SK-N-SH treated with all-trans-retinoic acid at 6 μM for 48 hours (cell line): ENCODE measurements at regions not wholly inside any gene's neighbourhood (a gene's known extent, or its start where the extent isn't known, plus 50 kb on each side); places are given as distances from the start of the nearest gene placed in this dataset.
A peak's percentile ranks its signal among the peaks of the same experiment; 100 is the strongest.

Experiments used
- ATAC-seq: fragments of 200-7000 bp; cut with Tn5 transposase; 3 replicates; pipeline ENCODE4 v1.9.1; 2020; ENCODE audit warnings: mild to moderate bottlenecking, moderate library complexity
- ARNTL ChIP-seq: fragments of 450-650 bp; formaldehyde crosslinking; IDR thresholded peaks from 2 replicates; pipeline ENCODE4 v1.5.0; 2020; ENCODE audit warnings: low read depth, mild to moderate bottlenecking, moderate library complexity, borderline replicate concordance
- BACH2 ChIP-seq: fragments of 250-450 bp; sonication (Bioruptor Pico); IDR thresholded peaks from 2 replicates; pipeline ENCODE4 v1.9.0; 2021; ENCODE audit warnings: mild to moderate bottlenecking, borderline replicate concordance
- CREB5 ChIP-seq: fragments of 250-450 bp; sonication (Bioruptor Pico); IDR thresholded peaks from 2 replicates; pipeline ENCODE4 v1.5.1; 2020; ENCODE audit warnings: low read depth, mild to moderate bottlenecking, moderate library complexity
- CSDC2 ChIP-seq: fragments of 250-450 bp; sonication (Bioruptor Pico); IDR thresholded peaks from 2 replicates; pipeline ENCODE4 v1.5.0; 2020; ENCODE audit warnings: mild to moderate bottlenecking, moderate library complexity
- CSRNP3 ChIP-seq: fragments of 250-450 bp; sonication (Bioruptor Pico); IDR thresholded peaks from 2 replicates; pipeline ENCODE4 v1.5.1; 2021; ENCODE audit warnings: mild to moderate bottlenecking, moderate library complexity
- ESRRG ChIP-seq: fragments of 250-450 bp; sonication (Bioruptor Pico); IDR thresholded peaks from 2 replicates; pipeline ENCODE4 v1.6.1; 2021; ENCODE audit warnings: mild to moderate bottlenecking
- GLIS3 ChIP-seq: fragments of 250-450 bp; sonication (Bioruptor Pico); IDR thresholded peaks from 2 replicates; pipeline ENCODE4 v1.5.0; 2020; ENCODE audit warnings: mild to moderate bottlenecking, moderate library complexity
- ISL1 ChIP-seq: fragments of 250-450 bp; sonication (Bioruptor Pico); IDR thresholded peaks from 2 replicates; pipeline ENCODE4 v2.1.2; 2022; ENCODE audit warnings: mild to moderate bottlenecking, moderate library complexity
- OSR1 ChIP-seq: fragments of 250-450 bp; sonication (Bioruptor Pico); IDR thresholded peaks from 2 replicates; pipeline ENCODE4 v1.8.0; 2022; ENCODE audit warnings: moderate library complexity, mild to moderate bottlenecking, inconsistent platforms
- PATZ1 ChIP-seq: fragments of 250-450 bp; sonication (Bioruptor Pico); IDR thresholded peaks from 2 replicates; pipeline ENCODE4 v1.8.0; 2020; ENCODE audit warnings: mild to moderate bottlenecking, moderate library complexity, borderline replicate concordance
- PPARA ChIP-seq: fragments of 250-450 bp; sonication (Bioruptor Pico); IDR thresholded peaks from 2 replicates; pipeline ENCODE4 v1.5.0; 2020; ENCODE audit warnings: mild to moderate bottlenecking, borderline replicate concordance
- RARB ChIP-seq: fragments of 250-450 bp; sonication (Bioruptor Pico); IDR thresholded peaks from 2 replicates; pipeline ENCODE4 v1.8.0; 2021; ENCODE audit warnings: mild to moderate bottlenecking, moderate library complexity
- SNAI2 ChIP-seq: fragments of 250-450 bp; sonication (Bioruptor Pico); IDR thresholded peaks from 2 replicates; pipeline ENCODE4 v1.5.0; 2020; ENCODE audit warnings: mild to moderate bottlenecking, moderate library complexity
- TCF4 ChIP-seq: fragments of 250-450 bp; sonication (Bioruptor Pico); IDR thresholded peaks from 2 replicates; pipeline ENCODE4 v1.8.0; 2021; ENCODE audit warnings: mild to moderate bottlenecking, moderate library complexity, borderline replicate concordance
- TOX ChIP-seq: fragments of 250-450 bp; sonication (Bioruptor Pico); IDR thresholded peaks from 2 replicates; pipeline ENCODE4 v1.8.0; 2021; ENCODE audit warnings: mild to moderate bottlenecking, moderate library complexity, borderline replicate concordance
- ZC3H10 ChIP-seq: fragments of 250-450 bp; sonication (Bioruptor Pico); IDR thresholded peaks from 2 replicates; pipeline ENCODE4 v1.5.1; 2021; ENCODE audit warnings: mild to moderate bottlenecking, moderate library complexity
- ZFP3 ChIP-seq: fragments of 250-450 bp; sonication (Bioruptor Pico); IDR thresholded peaks from 2 replicates; pipeline ENCODE4 v1.5.0; 2020; ENCODE audit warnings: mild to moderate bottlenecking, moderate library complexity
- ZFP30 ChIP-seq: fragments of 450-650 bp; formaldehyde crosslinking; IDR thresholded peaks from 2 replicates; pipeline ENCODE4 v1.5.0; 2022; ENCODE audit warnings: mild to moderate bottlenecking, moderate library complexity
- ZNF565 ChIP-seq: fragments of 450-650 bp; formaldehyde crosslinking; conservative IDR thresholded peaks from 2 replicates; pipeline ENCODE4 v1.5.0; 2020; ENCODE audit warnings: low read depth, mild to moderate bottlenecking, moderate library complexity
- ZNF8 ChIP-seq: fragments of 450-650 bp; formaldehyde crosslinking; IDR thresholded peaks from 2 replicates; pipeline ENCODE4 v1.5.0; 2020; ENCODE audit warnings: mild to moderate bottlenecking, moderate library complexity
- TF ChIP-seq, protein P1 (sequence below): fragments of 250-450 bp; sonication (Bioruptor Pico); IDR thresholded peaks from 2 replicates; pipeline ENCODE4 v1.8.0; 2021; ENCODE audit warnings: low read depth, mild to moderate bottlenecking, moderate library complexity, borderline replicate concordance

DNA sequence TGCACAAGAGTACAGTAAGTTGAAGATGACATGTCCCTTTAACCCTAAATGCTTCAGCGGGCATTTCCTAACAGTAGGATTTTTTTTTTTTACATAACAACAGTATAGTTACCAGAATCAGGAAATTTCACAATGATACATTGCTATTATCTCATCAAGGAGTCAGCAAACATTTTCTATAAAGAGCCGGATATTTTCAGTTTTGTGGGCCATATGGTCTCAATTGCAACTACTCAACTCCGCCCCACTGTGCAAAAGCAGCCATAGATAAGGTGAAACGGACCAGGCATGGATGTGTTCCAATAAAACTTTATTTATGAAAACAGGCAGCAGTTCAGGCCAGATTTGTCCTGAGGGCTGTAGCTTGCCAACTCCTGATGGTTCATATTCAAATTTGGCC lies 130.6 kb downstream of the SMAD6 start:
- ATAC-seq, result no peak
- TF ChIP-seq BACH2 (CRISPR knock-in tag) (no peak), ISL1 (no peak), TCF4 (CRISPR knock-in tag) (no peak), ZNF8 (CRISPR knock-in tag) (no peak), ESRRG (no peak)
- TF ChIP-seq, protein P1, sequence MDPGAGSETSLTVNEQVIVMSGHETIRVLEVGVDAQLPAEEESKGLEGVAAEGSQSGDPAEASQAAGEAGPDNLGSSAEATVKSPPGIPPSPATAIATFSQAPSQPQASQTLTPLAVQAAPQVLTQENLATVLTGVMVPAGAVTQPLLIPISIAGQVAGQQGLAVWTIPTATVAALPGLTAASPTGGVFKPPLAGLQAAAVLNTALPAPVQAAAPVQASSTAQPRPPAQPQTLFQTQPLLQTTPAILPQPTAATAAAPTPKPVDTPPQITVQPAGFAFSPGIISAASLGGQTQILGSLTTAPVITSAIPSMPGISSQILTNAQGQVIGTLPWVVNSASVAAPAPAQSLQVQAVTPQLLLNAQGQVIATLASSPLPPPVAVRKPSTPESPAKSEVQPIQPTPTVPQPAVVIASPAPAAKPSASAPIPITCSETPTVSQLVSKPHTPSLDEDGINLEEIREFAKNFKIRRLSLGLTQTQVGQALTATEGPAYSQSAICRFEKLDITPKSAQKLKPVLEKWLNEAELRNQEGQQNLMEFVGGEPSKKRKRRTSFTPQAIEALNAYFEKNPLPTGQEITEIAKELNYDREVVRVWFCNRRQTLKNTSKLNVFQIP (CRISPR knock-in tag), result no peak

- no peak for TF ChIP-seq CSDC2
- no peak for TF ChIP-seq TOX (CRISPR knock-in tag)
- TF ChIP-seq TCF4 (CRISPR knock-in tag), result no peak
- no peak for TF ChIP-seq PATZ1
- no peak for TF ChIP-seq RARB
- no peak for TF ChIP-seq ZC3H10 (CRISPR knock-in tag)
- TF ChIP-seq ZFP30, result no peak
- TF ChIP-seq GLIS3 (CRISPR knock-in tag), result no peak
- TF ChIP-seq PPARA, result no peak
- no peak for TF ChIP-seq ZNF565 (CRISPR knock-in tag)
- ATAC-seq, result no peak
Measured at GRCh38 chr15:66833371-66833770, 131.3 kb downstream of the SMAD6 start.

DNA sequence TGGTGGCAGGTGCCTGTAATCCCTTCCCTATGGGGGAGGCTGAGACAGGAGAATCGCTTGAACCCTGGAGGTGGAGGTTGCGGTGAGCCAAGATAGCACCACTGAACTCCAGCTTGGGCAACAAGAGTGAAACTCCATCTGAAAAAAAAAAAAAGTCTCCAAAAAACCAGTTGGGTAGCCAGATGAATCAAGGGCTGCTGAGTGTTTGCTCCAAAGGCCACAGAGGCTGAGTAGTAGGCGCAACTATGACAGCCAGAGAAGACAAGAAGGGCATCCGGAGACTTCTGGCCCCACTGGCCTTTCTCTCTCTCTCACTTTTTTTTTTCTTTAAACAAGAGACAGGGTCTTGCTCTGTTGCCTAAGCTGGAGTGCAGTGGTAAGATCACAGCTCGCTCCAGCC lies 131.8 kb downstream of the SMAD6 start:
- TF ChIP-seq OSR1 (CRISPR knock-in tag) (no peak), PPARA (no peak), ZNF8 (CRISPR knock-in tag) (no peak), CREB5 (CRISPR knock-in tag) (no peak), ZFP30 (no peak), ESRRG (no peak), ARNTL (CRISPR knock-in tag) (no peak)
- ATAC-seq, result no peak

DNA sequence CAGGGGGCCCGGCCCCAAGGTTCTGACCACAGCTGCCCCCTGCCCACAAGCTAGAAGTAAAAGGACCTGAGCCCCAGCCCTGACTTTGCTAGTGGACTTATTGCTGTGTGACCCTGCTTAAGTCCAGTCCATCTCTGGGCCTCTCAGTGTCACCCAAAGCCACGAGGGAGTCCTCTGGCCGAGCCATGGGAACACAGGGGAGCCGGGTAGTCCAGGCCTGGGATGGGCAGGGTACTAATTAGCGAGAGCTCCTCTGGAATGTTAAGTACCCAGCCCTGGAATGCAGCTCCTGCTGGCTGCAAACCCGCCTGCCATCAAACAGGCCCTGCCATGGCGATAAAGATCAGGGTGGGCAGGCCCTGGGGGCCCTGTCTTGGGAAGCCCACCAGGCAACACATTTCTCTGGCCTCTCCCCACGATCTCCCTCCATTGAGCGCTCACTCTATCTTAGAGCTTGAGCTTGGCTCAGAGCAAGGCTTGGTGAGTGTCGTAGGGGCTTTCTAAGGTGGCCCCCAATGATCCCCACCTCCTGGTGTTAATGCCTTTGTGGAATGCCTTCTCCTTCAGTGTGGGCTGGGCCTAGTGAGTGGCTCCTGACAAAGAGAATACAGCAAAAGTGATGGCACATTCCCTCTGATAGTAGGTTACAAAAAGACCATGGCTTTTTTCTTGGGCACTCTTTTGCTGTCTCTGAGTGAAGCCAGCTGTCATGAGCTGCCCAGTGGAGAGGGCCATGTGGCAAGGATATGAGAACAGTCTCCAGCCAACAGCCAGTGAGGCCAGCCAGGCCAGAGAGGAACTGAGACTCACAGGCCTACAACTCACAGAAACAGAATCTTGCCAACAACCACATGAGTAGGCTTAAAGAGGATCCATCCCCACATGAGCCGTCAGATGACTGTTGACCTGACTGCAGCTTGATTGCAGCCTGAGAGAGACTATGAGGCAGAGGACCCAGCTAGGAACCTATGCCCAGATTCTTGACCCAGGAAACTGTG lies 133.1 kb downstream of the SMAD6 start:
- TF ChIP-seq CREB5 (CRISPR knock-in tag) (no peak), ESRRG (no peak), ISL1 (peak; percentile 85)
- TF ChIP-seq, all 23 proteins: peak for 1
- ATAC-seq, result peak; percentile 13; the same call in 2 of the 3 replicates

DNA sequence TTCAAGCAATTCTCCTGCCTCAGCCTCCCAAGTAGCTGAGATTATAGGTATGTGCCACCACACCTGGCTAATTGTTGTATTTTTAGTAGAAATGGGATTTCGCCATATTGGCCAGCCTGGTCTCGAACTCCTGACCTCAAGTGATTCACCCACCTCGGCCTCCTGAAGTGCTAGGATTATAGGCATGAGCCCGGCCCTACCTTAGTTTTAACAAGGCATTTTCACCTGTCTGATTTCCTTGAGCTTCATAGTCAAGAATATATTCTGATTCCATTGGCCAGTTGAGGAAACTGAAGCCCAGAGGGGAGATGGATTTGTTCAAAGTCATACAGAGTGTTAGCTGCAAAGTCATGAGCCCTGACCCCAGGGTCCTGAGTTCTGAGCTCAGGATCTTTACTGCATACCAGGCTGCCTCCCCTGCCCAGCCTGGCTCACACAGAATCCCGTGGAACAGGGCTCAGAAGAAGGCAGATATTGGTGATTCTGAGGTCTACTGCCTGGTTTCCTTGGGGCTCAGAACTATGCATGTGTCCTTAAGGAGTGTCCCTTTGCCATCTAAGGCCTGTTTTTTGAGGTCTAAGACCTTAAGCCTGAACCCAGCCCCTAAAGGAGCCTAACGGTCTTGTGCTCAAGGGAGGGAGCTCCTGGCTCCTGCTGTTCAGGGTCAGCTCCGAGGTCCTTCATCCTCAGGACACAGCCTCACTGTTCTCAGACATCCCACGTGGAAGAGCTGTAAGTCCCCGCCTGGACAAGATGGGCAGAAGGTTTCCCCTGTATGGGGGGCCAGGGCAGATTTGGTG lies 134.4 kb downstream of the SMAD6 start:
- TF ChIP-seq ZNF8 (CRISPR knock-in tag) (no peak), ZFP3 (no peak), ISL1 (no peak), ARNTL (CRISPR knock-in tag) (no peak), CREB5 (CRISPR knock-in tag) (no peak), CSRNP3 (CRISPR knock-in tag) (no peak), SNAI2 (CRISPR knock-in tag) (no peak), RARB (no peak), ESRRG (no peak), TCF4 (CRISPR knock-in tag) (no peak), ZFP30 (no peak)
- TF ChIP-seq, protein P1 (CRISPR knock-in tag), result no peak
- TF ChIP-seq, all 23 proteins: peak for 0
- ATAC-seq, result no peak
